Karpas-422 (cell line): ENCODE measurements at regions not wholly inside any gene's neighbourhood (a gene's known extent, or its start where the extent isn't known, plus 50 kb on each side); places are given as distances from the start of the nearest gene placed in this dataset.

Experiments
- DNase-seq: peaks from one replicate; pipeline ENCODE4 v3.0.0-alpha.2; 2015
- H2AFZ ChIP-seq: fragments of 200-600 bp; sonication (generic); 2 replicates; pipeline ENCODE4 v1.6.1; 2014; ENCODE audit warnings: antibody characterized with exemption, low read length, mixed read lengths
- H3K27ac ChIP-seq: fragments of 200-600 bp; sonication (generic); 2 replicates; pipeline ENCODE4 v1.5.1; 2014; ENCODE audit warnings: mild to moderate bottlenecking, low read length, moderate library complexity
- H3K27me3 ChIP-seq: fragments of 200-600 bp; sonication (generic); 2 replicates; pipeline ENCODE4 v1.6.1; 2014; ENCODE audit warnings: low read length, mixed read lengths
- H3K36me3 ChIP-seq: fragments of 200-600 bp; sonication (generic); 2 replicates; pipeline ENCODE4 v1.6.1; 2014; ENCODE audit warnings: low read length, mixed read lengths; ENCODE audit not compliant: insufficient read depth
- H3K4me1 ChIP-seq: fragments of 200-600 bp; sonication (generic); 2 replicates; pipeline ENCODE4 v1.6.1; 2014; ENCODE audit warnings: mild to moderate bottlenecking, low read length, mixed read lengths
- H3K4me2 ChIP-seq: fragments of 200-600 bp; sonication (generic); 2 replicates; pipeline ENCODE4 v1.6.1; 2014; ENCODE audit warnings: low read length, low read depth, mild to moderate bottlenecking; ENCODE audit not compliant: poor library complexity, severe bottlenecking
- H3K4me3 ChIP-seq: fragments of 200-600 bp; sonication (generic); 2 replicates; pipeline ENCODE4 v1.5.1; 2014; ENCODE audit warnings: mild to moderate bottlenecking, antibody characterized with exemption, low read length, mixed read lengths
- H3K79me2 ChIP-seq: fragments of 200-600 bp; sonication (generic); 2 replicates; pipeline ENCODE4 v1.6.1; 2014; ENCODE audit warnings: mild to moderate bottlenecking, low read length, mixed read lengths
- H3K9ac ChIP-seq: fragments of 200-600 bp; sonication (generic); 2 replicates; pipeline ENCODE4 v1.6.0; 2014; ENCODE audit warnings: low read length
- H3K9me2 ChIP-seq: fragments of 200-600 bp; sonication (generic), shearing (Covaris generic); replicated peaks from 2 replicates; pipeline ENCODE4 v1.6.0; 2014; ENCODE audit warnings: mild to moderate bottlenecking, low read length, moderate library complexity; ENCODE audit not compliant: insufficient read depth
- H3K9me3 ChIP-seq: fragments of 300-700, 200-600 bp; sonication (generic); 2 replicates; pipeline ENCODE4 v1.6.1; 2014; ENCODE audit warnings: low read length, mixed read lengths
- H4K20me1 ChIP-seq: fragments of 200-600 bp; sonication (generic); 2 replicates; pipeline ENCODE4 v1.6.1; 2014; ENCODE audit warnings: mild to moderate bottlenecking, antibody characterized with exemption, low read length, low read depth; ENCODE audit not compliant: insufficient read depth

DNA sequence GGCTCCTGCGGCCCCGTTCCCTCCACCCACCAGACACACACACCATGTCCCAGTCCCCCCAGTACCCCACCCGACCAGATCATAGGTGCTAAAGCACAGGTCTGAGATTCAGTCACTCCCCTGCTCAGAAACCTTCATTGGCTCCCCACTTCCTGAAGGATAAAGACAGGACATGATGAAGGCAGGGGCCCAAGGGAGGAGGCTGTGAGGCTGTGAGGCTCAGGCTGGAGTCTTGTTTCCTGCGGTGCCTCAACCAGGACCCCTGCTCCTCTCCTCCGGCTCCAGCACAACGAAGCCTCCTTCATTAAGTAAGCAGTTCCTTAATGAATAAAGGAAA, 81.1 kb downstream of the NCR2 start:
- H3K4me2 ChIP-seq = no peak overlapping the region
- H3K4me3 ChIP-seq = no peak overlapping the region
- no peaks in the 10 kb centered on the region for H4K20me1 ChIP-seq
- H3K79me2 ChIP-seq = no peaks in the 10 kb centered on the region
- H3K4me1 ChIP-seq = no peaks in the 10 kb centered on the region
- no peak overlapping the region for H3K9ac ChIP-seq
- no peaks in the 10 kb centered on the region for H3K36me3 ChIP-seq
- DNase-seq = no peak
- no peaks in the 10 kb centered on the region for H3K9me2 ChIP-seq
- H2AFZ ChIP-seq = no peak overlapping the region
- no peak overlapping the region for H3K27ac ChIP-seq
- H3K9me3 ChIP-seq = peaks cover 10% of the 10 kb centered on the region
- H3K27me3 ChIP-seq = no peaks in the 10 kb centered on the region

GRCh38 chr6:41418741-41419140, 83.3 kb downstream of the NCR2 start:
- no peak overlapping the region for H2AFZ ChIP-seq
- H3K27me3 ChIP-seq = no peaks in the 10 kb centered on the region
- no peak for DNase-seq
- H3K4me1 ChIP-seq = no peaks in the 10 kb centered on the region
- H3K36me3 ChIP-seq = no peaks in the 10 kb centered on the region
- H3K9me2 ChIP-seq = no peaks in the 10 kb centered on the region
- H4K20me1 ChIP-seq = no peaks in the 10 kb centered on the region
- no peak overlapping the region for H3K27ac ChIP-seq
- no peak overlapping the region for H3K9ac ChIP-seq
- H3K9me3 ChIP-seq = peaks cover 10% of the 10 kb centered on the region
- no peaks in the 10 kb centered on the region for H3K79me2 ChIP-seq
- no peak overlapping the region for H3K4me3 ChIP-seq
- H3K4me2 ChIP-seq = no peak overlapping the region

DNA sequence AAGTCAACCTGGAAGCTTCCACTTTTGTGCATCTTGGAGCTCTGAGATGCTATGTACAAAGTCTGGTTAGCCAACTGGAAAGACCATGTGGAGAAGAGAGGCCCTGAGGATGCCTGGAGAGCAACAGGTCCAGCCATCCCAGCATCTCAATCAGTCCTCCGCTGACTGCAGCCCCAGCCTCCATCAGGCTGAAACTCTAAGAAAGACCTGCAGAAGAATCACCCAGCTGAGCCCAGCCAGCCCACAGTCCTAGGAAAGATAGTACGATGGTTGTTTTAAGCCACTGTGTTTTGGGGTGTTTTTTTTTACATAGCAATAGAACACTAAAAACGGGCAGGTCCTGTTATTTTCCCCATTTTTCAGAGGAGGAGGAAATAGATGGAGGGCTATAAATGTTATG, 84.0 kb downstream of the NCR2 start:
- no peak overlapping the region for H3K9ac ChIP-seq
- no peaks in the 10 kb centered on the region for H3K4me1 ChIP-seq
- H4K20me1 ChIP-seq = no peaks in the 10 kb centered on the region
- no peak overlapping the region for H3K4me3 ChIP-seq
- peaks cover 10% of the 10 kb centered on the region for H3K9me3 ChIP-seq
- H3K79me2 ChIP-seq = no peaks in the 10 kb centered on the region
- no peak overlapping the region for H3K4me2 ChIP-seq
- no peak for DNase-seq
- no peaks in the 10 kb centered on the region for H3K27me3 ChIP-seq
- H3K27ac ChIP-seq = no peak overlapping the region
- H2AFZ ChIP-seq = no peak overlapping the region
- H3K36me3 ChIP-seq = no peaks in the 10 kb centered on the region
- no peaks in the 10 kb centered on the region for H3K9me2 ChIP-seq

DNA sequence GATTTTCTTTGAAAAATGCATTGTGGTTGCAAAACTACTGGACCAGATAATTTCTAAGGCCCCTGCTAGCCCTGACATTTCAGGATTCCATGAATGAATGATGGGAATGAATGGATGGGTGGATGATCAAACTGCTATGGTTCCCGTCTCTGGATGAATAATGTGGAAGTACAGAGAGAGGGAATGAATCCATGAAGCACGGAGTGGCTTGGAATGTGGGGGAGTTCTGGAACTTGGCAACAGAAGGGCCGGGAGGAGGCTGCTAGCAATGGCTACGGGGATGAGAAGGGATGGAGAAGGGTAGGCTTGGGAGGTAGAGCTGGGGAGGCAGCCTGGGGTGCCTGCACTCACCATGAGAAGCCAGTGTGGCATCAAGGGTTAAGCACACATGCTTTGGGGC, 84.8 kb downstream of the NCR2 start:
- Histone ChIP-seq H4K20me1 (no peaks in the 10 kb centered on the region), H3K9me3 (peaks cover 10% of the 10 kb centered on the region), H3K27me3 (no peaks in the 10 kb centered on the region), H3K4me2 (no peak overlapping the region), H3K79me2 (no peaks in the 10 kb centered on the region), H3K9me2 (no peaks in the 10 kb centered on the region), H3K4me3 (no peak overlapping the region), H3K36me3 (no peaks in the 10 kb centered on the region), H3K27ac (no peak overlapping the region), H3K9ac (no peak overlapping the region), H2AFZ (no peak overlapping the region), H3K4me1 (no peaks in the 10 kb centered on the region)
- no peak for DNase-seq

DNA sequence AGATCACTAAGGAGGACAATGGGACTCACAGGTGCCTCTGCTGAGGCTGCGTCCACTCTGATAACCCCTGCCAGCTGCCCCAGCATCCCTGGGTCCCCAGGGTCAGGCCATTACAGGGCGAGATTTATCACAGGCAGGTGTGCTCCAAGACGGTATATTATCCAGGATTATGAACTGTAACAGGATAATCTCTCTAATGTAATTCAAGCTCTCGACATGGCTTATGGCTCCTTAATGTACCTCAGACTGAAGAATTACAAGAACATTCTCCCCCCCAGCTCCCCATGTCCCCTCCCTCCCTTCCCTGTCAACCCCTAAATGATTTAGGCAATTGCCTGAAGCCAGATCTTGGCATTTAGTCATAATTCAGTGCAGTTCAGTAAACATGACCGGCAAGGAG, 86.8 kb downstream of the NCR2 start:
- Histone ChIP-seq H2AFZ (no peak overlapping the region), H3K27me3 (no peaks in the 10 kb centered on the region), H3K4me1 (no peaks in the 10 kb centered on the region), H3K79me2 (no peaks in the 10 kb centered on the region), H3K9me2 (no peaks in the 10 kb centered on the region), H4K20me1 (no peaks in the 10 kb centered on the region), H3K27ac (no peak overlapping the region), H3K9me3 (peaks cover 10% of the 10 kb centered on the region), H3K4me3 (no peak overlapping the region), H3K36me3 (no peaks in the 10 kb centered on the region), H3K4me2 (no peak overlapping the region), H3K9ac (no peak overlapping the region)
- DNase-seq = no peak

- no peak overlapping the region for H2AFZ ChIP-seq
- no peaks in the 10 kb centered on the region for H3K9me2 ChIP-seq
- H3K4me1 ChIP-seq = no peaks in the 10 kb centered on the region
- H3K4me2 ChIP-seq = no peak overlapping the region
- no peaks in the 10 kb centered on the region for H3K27me3 ChIP-seq
- H4K20me1 ChIP-seq = no peaks in the 10 kb centered on the region
- H3K27ac ChIP-seq = no peak overlapping the region
- H3K9ac ChIP-seq = no peak overlapping the region
- no peaks in the 10 kb centered on the region for H3K79me2 ChIP-seq
- H3K9me3 ChIP-seq = peaks cover 10% of the 10 kb centered on the region
- no peak overlapping the region for H3K4me3 ChIP-seq
- DNase-seq = no peak
- H3K36me3 ChIP-seq = no peaks in the 10 kb centered on the region
Measured at GRCh38 chr6:41423002-41423401, 87.6 kb downstream of the NCR2 start.

- no peaks in the 10 kb centered on the region for H3K27me3 ChIP-seq
- no peak overlapping the region for H3K9ac ChIP-seq
- no peak overlapping the region for H3K4me2 ChIP-seq
- H3K9me3 ChIP-seq = peaks cover 4% of the 10 kb centered on the region
- H3K4me1 ChIP-seq = no peaks in the 10 kb centered on the region
- no peak overlapping the region for H3K27ac ChIP-seq
- no peaks in the 10 kb centered on the region for H3K36me3 ChIP-seq
- H2AFZ ChIP-seq = no peak overlapping the region
- peak; percentile 90 for DNase-seq
- no peak overlapping the region for H3K4me3 ChIP-seq
- H3K79me2 ChIP-seq = no peaks in the 10 kb centered on the region
- no peaks in the 10 kb centered on the region for H3K9me2 ChIP-seq
- no peaks in the 10 kb centered on the region for H4K20me1 ChIP-seq
Measured at GRCh38 chr6:41424370-41425058, 89.1 kb downstream of the NCR2 start.

DNA sequence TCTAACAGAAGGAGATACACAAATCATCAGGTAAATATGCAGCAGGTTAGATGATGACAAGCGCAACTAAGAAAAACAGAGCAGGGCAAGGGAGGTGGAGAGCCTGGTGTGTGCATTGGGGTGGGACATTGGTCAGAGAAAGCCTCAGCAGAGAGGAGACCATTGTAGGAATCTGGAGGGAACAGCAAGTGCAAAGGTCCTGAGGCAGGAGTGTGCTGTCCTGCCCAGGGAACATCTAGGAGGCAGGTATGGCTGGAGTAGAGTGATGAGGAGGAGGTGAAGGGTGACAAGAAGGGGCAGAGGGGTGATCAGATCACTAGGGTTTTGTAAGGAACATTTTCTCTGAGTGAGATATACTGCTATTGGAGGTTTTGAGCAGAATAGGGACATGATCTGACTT, 90.1 kb downstream of the NCR2 start:
- Histone ChIP-seq H3K9me3 (no peaks in the 10 kb centered on the region), H3K79me2 (no peaks in the 10 kb centered on the region), H3K27me3 (no peaks in the 10 kb centered on the region), H2AFZ (no peak overlapping the region), H3K9ac (no peak overlapping the region), H3K4me1 (no peaks in the 10 kb centered on the region), H3K4me3 (no peak overlapping the region), H3K4me2 (no peak overlapping the region), H3K36me3 (no peaks in the 10 kb centered on the region), H3K9me2 (no peaks in the 10 kb centered on the region), H4K20me1 (no peaks in the 10 kb centered on the region), H3K27ac (no peak overlapping the region)
- DNase-seq = no peak

- Histone ChIP-seq H2AFZ (no peak overlapping the region), H3K27me3 (no peaks in the 10 kb centered on the region), H3K4me2 (no peak overlapping the region), H4K20me1 (no peaks in the 10 kb centered on the region), H3K9me2 (no peaks in the 10 kb centered on the region), H3K27ac (no peak overlapping the region), H3K9ac (no peak overlapping the region), H3K79me2 (no peaks in the 10 kb centered on the region), H3K4me1 (no peaks in the 10 kb centered on the region), H3K36me3 (no peaks in the 10 kb centered on the region), H3K4me3 (no peak overlapping the region), H3K9me3 (no peaks in the 10 kb centered on the region)
- peak; percentile 63 for DNase-seq
Measured at GRCh38 chr6:41426438-41426851, 91.0 kb downstream of the NCR2 start.
